22Rv1 (cell line): ENCODE measurements at regions not wholly inside any gene's neighbourhood (a gene's known extent, or its start where the extent isn't known, plus 50 kb on each side); places are given as distances from the start of the nearest gene placed in this dataset.

Source experiments
- CTCF ChIP-seq: fragments of 450-650 bp; IDR thresholded peaks from 2 replicates; pipeline ENCODE4 v1.5.1; 2017; ENCODE audit warnings: mild to moderate bottlenecking
- ZFX ChIP-seq: fragments of 450-650 bp; IDR thresholded peaks from 2 replicates; pipeline ENCODE4 v1.6.1; 2017; ENCODE audit warnings: antibody characterized with exemption, borderline replicate concordance

GRCh38 chr7:152912511-152912910 is 153.0 kb downstream of the ACTR3B start:
- TF ChIP-seq CTCF: no peak
- no peak for TF ChIP-seq ZFX
